ENCODE measurements at regions not wholly inside any gene's neighbourhood (a gene's known extent, or its start where the extent isn't known, plus 50 kb on each side); places are given as distances from the start of the nearest gene placed in this dataset.

- TF ChIP-seq CTCF (IDR thresholded peaks at IDR 0.05; ENCODE audit: control insufficient read depth, insufficient read depth, low read depth, low read length, missing control alignments) = no peak
- no peak for DNase-seq (ENCODE audit: low read depth)
Measured at GRCh38 chr2:200137271-200137670, 169.2 kb upstream of the SPATS2L start.

GRCh38 chr2:200137691-200138090, 168.8 kb upstream of the SPATS2L start:
- no peak overlapping the region for H3K4me3 ChIP-seq (ENCODE audit: control insufficient read depth, low read depth, low read length)
- DNase-seq (ENCODE audit: low read depth) = no peak
- no peak for TF ChIP-seq CTCF (IDR thresholded peaks at IDR 0.05; ENCODE audit: control insufficient read depth, insufficient read depth, low read depth, low read length, missing control alignments)

More at GRCh38 chr2:200137271-200137670, 169.2 kb upstream of the SPATS2L start:
- no peak overlapping the region for H3K4me3 ChIP-seq (ENCODE audit: control insufficient read depth, low read depth, low read length)

GRCh38 chr2:200138391-200139124, 167.9 kb upstream of the SPATS2L start:
- DNase-seq (ENCODE audit: low read depth) = no peak
- TF ChIP-seq CTCF (IDR thresholded peaks at IDR 0.05; ENCODE audit: control insufficient read depth, insufficient read depth, low read depth, low read length, missing control alignments) = no peak
- H3K4me3 ChIP-seq (ENCODE audit: control insufficient read depth, low read depth, low read length) = no peak overlapping the region

- TF ChIP-seq CTCF (IDR thresholded peaks at IDR 0.05; ENCODE audit: control insufficient read depth, insufficient read depth, low read depth, low read length, missing control alignments) = no peak
- no peak for DNase-seq (ENCODE audit: low read depth)
- H3K4me3 ChIP-seq (ENCODE audit: control insufficient read depth, low read depth, low read length) = no peak overlapping the region
Measured at GRCh38 chr2:200144571-200144970, 161.9 kb upstream of the SPATS2L start.

GRCh38 chr2:200146501-200146900, 160.0 kb upstream of the SPATS2L start:
- no peak for DNase-seq (ENCODE audit: low read depth)
- no peak overlapping the region for H3K4me3 ChIP-seq (ENCODE audit: control insufficient read depth, low read depth, low read length)
- TF ChIP-seq CTCF (IDR thresholded peaks at IDR 0.05; ENCODE audit: control insufficient read depth, insufficient read depth, low read depth, low read length, missing control alignments) = no peak

- H3K4me3 ChIP-seq (ENCODE audit: control insufficient read depth, low read depth, low read length) = no peak overlapping the region
- no peak for TF ChIP-seq CTCF (IDR thresholded peaks at IDR 0.05; ENCODE audit: control insufficient read depth, insufficient read depth, low read depth, low read length, missing control alignments)
- DNase-seq (ENCODE audit: low read depth) = no peak
Measured at GRCh38 chr2:200147371-200147770, 159.1 kb upstream of the SPATS2L start.

Measured in AG09309 (cell line).